IMR-90 (cell line): ENCODE measurements at regions not wholly inside any gene's neighbourhood (a gene's known extent, or its start where the extent isn't known, plus 50 kb on each side); places are given as distances from the start of the nearest gene placed in this dataset.

Experiments
- ATAC-seq: fragments of 200-7000 bp; cut with Tn5 transposase; 2 replicates; pipeline ENCODE4 v1.9.1; 2020; ENCODE audit warnings: low read depth, mild to moderate bottlenecking, moderate library complexity
- BruUV-seq: library from RNA; stranded (reverse); fragments of 400-500 nt; replicated peaks from 2 replicates; lab custom pipeline; 2021; lab: Mats Ljungman, UMichigan
- CTCF ChIA-PET: fragments of 300-600 bp; formaldehyde crosslinking; extraction: SDS; loops from one replicate; lab custom pipeline; 2021; ENCODE audit warnings: antibody characterized with exemption; lab: Yijun Ruan, JAX
- POLR2A ChIA-PET: fragments of 300-600 bp; sonication (Branson Sonifier 250); formaldehyde crosslinking; loops from one replicate; lab custom pipeline; 2022; ENCODE audit warnings: antibody characterized with exemption; ENCODE audit not compliant: unreplicated experiment; lab: Charles Lee
- DNase-seq: peaks from one replicate; pipeline ENCODE4 v3.0.0; 2013
- H2AFZ ChIP-seq: replicated peaks from 2 replicates; pipeline ENCODE3; 2013; ENCODE audit warnings: low read length, mild to moderate bottlenecking; ENCODE audit not compliant: poor library complexity
- H2AK5ac ChIP-seq: 2 replicates; pipeline ENCODE4 v1.6.1; 2013; ENCODE audit warnings: low read depth, low read length, inconsistent platforms
- H2AK9ac ChIP-seq: replicated peaks from 2 replicates; pipeline ENCODE3; 2013; ENCODE audit warnings: mild to moderate bottlenecking, low read depth, low read length, moderate library complexity; ENCODE audit not compliant: poor library complexity
- H2BK120ac ChIP-seq: 2 replicates; pipeline ENCODE4 v1.6.1; 2013; ENCODE audit warnings: low read depth, low read length, inconsistent platforms
- H2BK15ac ChIP-seq: 3 replicates; pipeline ENCODE4 v1.6.1; 2013; ENCODE audit warnings: low read depth, low read length, inconsistent platforms
- H2BK20ac ChIP-seq: 2 replicates; pipeline ENCODE4 v1.6.1; 2013; ENCODE audit warnings: low read depth, mild to moderate bottlenecking, inconsistent platforms, low read length, moderate library complexity
- H2BK5ac ChIP-seq: 2 replicates; pipeline ENCODE4 v1.6.1; 2013; ENCODE audit warnings: mild to moderate bottlenecking, low read depth, low read length, inconsistent platforms; ENCODE audit not compliant: poor library complexity, severe bottlenecking
- H3K14ac ChIP-seq: replicated peaks from 2 replicates; pipeline ENCODE4 v1.6.1; 2013; ENCODE audit warnings: low read depth, low read length, inconsistent platforms
- H3K18ac ChIP-seq: 2 replicates; pipeline ENCODE4 v1.6.1; 2013; ENCODE audit warnings: low read depth, low read length, control low read depth
- H3K23ac ChIP-seq: 2 replicates; pipeline ENCODE4 v1.6.1; 2013; ENCODE audit warnings: low read depth, low read length, inconsistent platforms
- H3K27ac ChIP-seq: 2 replicates; pipeline ENCODE4 v1.5.1; 2013; ENCODE audit warnings: mild to moderate bottlenecking, control low read depth, low read length; ENCODE audit not compliant: insufficient read depth
- H3K27me3 ChIP-seq: 2 replicates; pipeline ENCODE4 v1.6.1; 2013; ENCODE audit warnings: low read length; ENCODE audit not compliant: control insufficient read depth, insufficient read depth
- H3K36me3 ChIP-seq: 2 replicates; pipeline ENCODE4 v1.6.1; 2013; ENCODE audit warnings: low read length, mixed read lengths; ENCODE audit not compliant: control insufficient read depth, insufficient read depth
- H3K4ac ChIP-seq: 2 replicates; pipeline ENCODE4 v1.6.1; 2013; ENCODE audit warnings: low read depth, low read length, inconsistent platforms
- H3K4me1 ChIP-seq: 2 replicates; pipeline ENCODE4 v1.6.1; 2013; ENCODE audit warnings: low read length, mixed read lengths; ENCODE audit not compliant: control insufficient read depth, insufficient read depth
- H3K4me2 ChIP-seq: 2 replicates; pipeline ENCODE4 v1.6.1; 2013; ENCODE audit warnings: low read depth, mild to moderate bottlenecking, control low read depth, low read length, moderate library complexity
- H3K4me3 ChIP-seq: 2 replicates; pipeline ENCODE4 v1.5.1; 2013; ENCODE audit warnings: low read depth, mild to moderate bottlenecking, control low read depth, low read length, moderate library complexity; ENCODE audit not compliant: insufficient read depth
- H3K56ac ChIP-seq: 2 replicates; pipeline ENCODE4 v1.6.1; 2013; ENCODE audit warnings: low read length, inconsistent platforms; ENCODE audit not compliant: insufficient read depth; ENCODE audit errors: extremely low read depth
- H3K79me1 ChIP-seq, 2 experiments: 2 replicates each; pipeline ENCODE4 v1.6.1; 2013; ENCODE audit warnings: low read length in 2 of 2, inconsistent platforms in 1 of 2, low read depth in 1 of 2
- H3K9ac ChIP-seq: 2 replicates; pipeline ENCODE4 v1.6.1; 2013; ENCODE audit warnings: low read depth, low read length, control low read depth
- H3K9me1 ChIP-seq: 2 replicates; pipeline ENCODE4 v1.6.1; 2013; ENCODE audit warnings: low read length, inconsistent platforms; ENCODE audit not compliant: insufficient read depth
- H3K9me3 ChIP-seq: 2 replicates; pipeline ENCODE4 v1.6.1; 2013; ENCODE audit warnings: low read length; ENCODE audit not compliant: control insufficient read depth, insufficient read depth
- H4K20me1 ChIP-seq: 2 replicates; pipeline ENCODE4 v1.6.1; 2013; ENCODE audit warnings: low read length, inconsistent platforms; ENCODE audit not compliant: insufficient read depth
- H4K5ac ChIP-seq: 2 replicates; pipeline ENCODE4 v1.6.1; 2013; ENCODE audit warnings: mild to moderate bottlenecking, low read depth, low read length, control low read depth
- H4K8ac ChIP-seq, 2 experiments: 2 replicates each; pipeline ENCODE4 v1.6.1; 2013; ENCODE audit warnings: low read depth in 2 of 2, low read length in 2 of 2, control low read depth in 1 of 2, inconsistent platforms in 1 of 2
- H4K91ac ChIP-seq: 2 replicates; pipeline ENCODE4 v1.6.1; 2013; ENCODE audit warnings: low read depth, low read length, inconsistent platforms; ENCODE audit not compliant: insufficient read depth
- MAFK ChIP-seq: IDR thresholded peaks from 2 replicates; pipeline ENCODE4 v1.6.1; 2012; ENCODE audit warnings: low read depth, low read length, improper control_type of control experiment
- RAD21 ChIP-seq: IDR thresholded peaks from 2 replicates; pipeline ENCODE4 v1.6.1; 2012; ENCODE audit warnings: low read length, improper control_type of control experiment
- WGBS, 2 experiments: methylation state at CpG; one replicate each; pipeline versions ENCODE4 v1.1.5 to v1.1.7; 2013; ENCODE audit warnings: missing lambda C conversion rate in 2 of 2; ENCODE audit not compliant: insufficient read length in 1 of 2; ENCODE audit errors: extremely low coverage in 2 of 2; 5-methylcytosine and 5-hydroxymethylcytosine counted together
- dilution Hi-C: fragments of 300-500 bp; cut with HindIII; formaldehyde crosslinking; loops from one replicate; pipeline ENCODE4 v1.14.3; 2018; ENCODE audit warnings: low sequenced_read_pairs; ENCODE audit not compliant: unreplicated experiment
- in situ Hi-C: fragments of 300-500 bp; cut with MboI; formaldehyde crosslinking; loops from 3 replicates; pipeline ENCODE4 v1.14.3; 2019; ENCODE audit warnings: low sequenced_read_pairs, inconsistent platforms, mixed read lengths
- intact Hi-C: fragments of 100-400 bp; cut with micrococcal nuclease; formaldehyde crosslinking; loops from 2 replicates; pipeline ENCODE4 v1.10.0; 2022

GRCh38 chr4:56092540-56092939 lies 143.8 kb downstream of the CEP135 start:
- Histone ChIP-seq H2AK9ac (no peak overlapping the region), H4K5ac (no peak overlapping the region), H2BK20ac (no peak overlapping the region), H3K9me3 (no peaks in the 10 kb centered on the region), H3K56ac (no peak overlapping the region), H2AFZ (no peak overlapping the region), H3K36me3 (no peaks in the 10 kb centered on the region), H3K9me1 (no peaks in the 10 kb centered on the region), H3K27ac (no peak overlapping the region), H2BK5ac (no peak overlapping the region), H3K79me1 (no peaks in the 10 kb centered on the region), H3K18ac (no peak overlapping the region), H3K9ac (no peak overlapping the region), H3K4me2 (no peak overlapping the region), H2AK5ac (no peak overlapping the region), H3K4ac (no peak overlapping the region), H2BK15ac (no peak overlapping the region), H2BK120ac (no peak overlapping the region), H3K4me1 (no peaks in the 10 kb centered on the region), H4K20me1 (no peaks in the 10 kb centered on the region), H4K8ac (no peak overlapping the region), H3K14ac (no peak overlapping the region), H4K91ac (no peak overlapping the region), H3K4me3 (no peak overlapping the region), H3K27me3 (no peaks in the 10 kb centered on the region), H3K23ac (no peak overlapping the region)
- intact Hi-C loops, result no loop called here
- in situ Hi-C loops, result no loop called here
- DNase-seq (no peak), ATAC-seq (no peak)
- dilution Hi-C loops, result no loop called here
- no TSS peak for BruUV-seq
- TF ChIP-seq MAFK, result no peak
- no peak for TF ChIP-seq RAD21
- CTCF ChIA-PET, result interaction anchor here (1.2 kb wide), 1 partner anchor 14 kb away, joined by 3 read pairs; no protein-coding TSS in a partner anchor
- no CpG with 5 or more reads among the region's 8 CpGs for WGBS, 2 experiments
- POLR2A ChIA-PET, result no interaction called here
